ENCODE measurements at regions not wholly inside any gene's neighbourhood (a gene's known extent, or its start where the extent isn't known, plus 50 kb on each side); places are given as distances from the start of the nearest gene placed in this dataset.

DNA sequence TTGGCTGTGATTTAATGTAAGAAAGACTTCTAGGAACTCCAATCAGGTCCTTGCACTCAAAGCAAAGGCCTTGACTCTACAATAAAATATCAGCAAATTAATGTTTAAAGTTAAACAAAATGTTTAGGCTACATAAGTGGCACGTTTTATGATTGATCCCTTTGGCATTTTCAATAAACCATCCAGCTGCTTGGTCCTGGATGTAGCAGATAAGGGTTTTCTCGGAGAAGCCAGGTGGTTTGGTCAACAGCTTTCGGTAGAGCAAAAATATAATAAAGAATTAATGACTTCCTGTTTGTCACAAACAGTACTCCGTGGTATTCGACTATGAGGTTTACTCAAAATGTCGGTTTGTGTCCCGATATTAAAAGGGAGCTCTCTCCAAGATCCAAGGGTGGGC is 95.8 kb downstream of the GEMIN8 start:
- TF ChIP-seq MYC (IDR thresholded peaks at IDR 0.05; ENCODE audit: low read depth, low read length), result no peak
- no peak for TF ChIP-seq POLR2A (IDR thresholded peaks at IDR 0.05; ENCODE audit: extremely low read depth, insufficient read length)
- TF ChIP-seq, protein P1, sequence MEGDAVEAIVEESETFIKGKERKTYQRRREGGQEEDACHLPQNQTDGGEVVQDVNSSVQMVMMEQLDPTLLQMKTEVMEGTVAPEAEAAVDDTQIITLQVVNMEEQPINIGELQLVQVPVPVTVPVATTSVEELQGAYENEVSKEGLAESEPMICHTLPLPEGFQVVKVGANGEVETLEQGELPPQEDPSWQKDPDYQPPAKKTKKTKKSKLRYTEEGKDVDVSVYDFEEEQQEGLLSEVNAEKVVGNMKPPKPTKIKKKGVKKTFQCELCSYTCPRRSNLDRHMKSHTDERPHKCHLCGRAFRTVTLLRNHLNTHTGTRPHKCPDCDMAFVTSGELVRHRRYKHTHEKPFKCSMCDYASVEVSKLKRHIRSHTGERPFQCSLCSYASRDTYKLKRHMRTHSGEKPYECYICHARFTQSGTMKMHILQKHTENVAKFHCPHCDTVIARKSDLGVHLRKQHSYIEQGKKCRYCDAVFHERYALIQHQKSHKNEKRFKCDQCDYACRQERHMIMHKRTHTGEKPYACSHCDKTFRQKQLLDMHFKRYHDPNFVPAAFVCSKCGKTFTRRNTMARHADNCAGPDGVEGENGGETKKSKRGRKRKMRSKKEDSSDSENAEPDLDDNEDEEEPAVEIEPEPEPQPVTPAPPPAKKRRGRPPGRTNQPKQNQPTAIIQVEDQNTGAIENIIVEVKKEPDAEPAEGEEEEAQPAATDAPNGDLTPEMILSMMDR (IDR thresholded peaks at IDR 0.05; ENCODE audit: low read depth, low read length), result no peak
- TF ChIP-seq, protein P2, sequence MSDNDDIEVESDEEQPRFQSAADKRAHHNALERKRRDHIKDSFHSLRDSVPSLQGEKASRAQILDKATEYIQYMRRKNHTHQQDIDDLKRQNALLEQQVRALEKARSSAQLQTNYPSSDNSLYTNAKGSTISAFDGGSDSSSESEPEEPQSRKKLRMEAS (IDR thresholded peaks at IDR 0.05; ENCODE audit: low read depth, low read length), result no peak
- no peak for DNase-seq (ENCODE audit: low read depth)
- no peak overlapping the region for H3K4me3 ChIP-seq (ENCODE audit: low read depth, low read length)

DNA sequence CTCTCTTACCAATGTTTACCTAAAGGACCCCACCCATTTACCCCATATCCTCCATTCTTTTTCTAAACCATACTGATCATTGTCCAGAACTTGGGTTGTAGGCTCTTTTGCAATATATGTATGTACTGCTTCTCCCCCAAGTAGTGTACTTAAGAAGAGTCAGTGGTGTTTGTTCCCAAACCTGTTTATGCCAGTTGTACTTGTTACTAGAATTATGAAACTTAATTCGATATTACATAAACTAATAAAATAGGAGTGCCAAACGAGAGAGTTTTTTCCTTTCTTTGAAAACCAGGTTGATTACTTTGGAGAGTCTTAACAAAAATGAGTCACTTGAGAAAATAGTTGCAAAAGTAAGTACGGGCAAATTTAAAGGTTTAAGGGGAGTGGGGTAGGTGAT is 96.3 kb downstream of the GEMIN8 start:
- TF ChIP-seq POLR2A (IDR thresholded peaks at IDR 0.05; ENCODE audit: extremely low read depth, insufficient read length), result no peak
- TF ChIP-seq, protein P1 (IDR thresholded peaks at IDR 0.05; ENCODE audit: low read depth, low read length), result no peak
- TF ChIP-seq MYC (IDR thresholded peaks at IDR 0.05; ENCODE audit: low read depth, low read length), result no peak
- TF ChIP-seq, protein P2 (IDR thresholded peaks at IDR 0.05; ENCODE audit: low read depth, low read length), result no peak
- H3K4me3 ChIP-seq (ENCODE audit: low read depth, low read length), result no peak overlapping the region
- DNase-seq (ENCODE audit: low read depth), result no peak

DNA sequence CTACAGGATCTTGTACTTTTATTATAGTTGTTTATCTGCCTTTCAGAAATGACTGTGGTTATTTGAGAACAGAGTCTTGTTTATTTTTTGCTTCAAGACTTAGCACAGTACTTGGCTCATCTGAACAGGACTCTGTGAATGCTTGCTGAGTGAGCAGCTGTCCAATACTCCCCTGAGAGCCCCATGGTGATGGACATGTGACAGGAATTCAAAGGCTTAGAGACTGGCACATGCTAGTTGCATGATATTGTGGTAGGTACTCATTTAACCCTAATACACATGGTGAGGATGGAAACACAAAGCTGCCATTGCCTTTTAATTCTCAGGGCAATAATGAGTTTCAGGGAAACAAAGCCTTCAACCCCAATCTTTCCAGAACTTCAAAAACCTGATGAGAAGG is 97.3 kb downstream of the GEMIN8 start:
- TF ChIP-seq, protein P2 (IDR thresholded peaks at IDR 0.05; ENCODE audit: low read depth, low read length), result no peak
- TF ChIP-seq, protein P1 (IDR thresholded peaks at IDR 0.05; ENCODE audit: low read depth, low read length), result no peak
- no peak for TF ChIP-seq POLR2A (IDR thresholded peaks at IDR 0.05; ENCODE audit: extremely low read depth, insufficient read length)
- no peak for TF ChIP-seq MYC (IDR thresholded peaks at IDR 0.05; ENCODE audit: low read depth, low read length)
- no peak for DNase-seq (ENCODE audit: low read depth)

DNA sequence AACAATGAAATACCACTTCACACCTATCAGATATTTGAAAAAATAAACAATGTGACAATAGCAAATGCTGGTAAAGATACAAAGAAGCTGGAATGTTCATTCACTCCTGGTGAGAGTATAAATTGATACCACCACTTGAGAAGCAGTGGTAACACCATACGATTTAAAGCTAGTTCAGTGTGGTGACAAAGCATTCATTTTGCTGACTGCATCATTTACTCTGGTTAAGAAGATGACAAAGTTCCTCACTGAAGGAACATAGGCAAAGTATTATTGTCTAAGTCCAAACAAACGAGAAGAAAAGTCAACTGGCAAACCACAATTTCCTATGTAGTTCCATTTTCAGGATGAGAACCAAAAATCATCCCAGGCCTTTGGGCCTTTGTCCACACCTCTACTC is 102.5 kb downstream of the GEMIN8 start:
- H3K4me3 ChIP-seq (ENCODE audit: low read depth, low read length), result no peak overlapping the region
- DNase-seq (ENCODE audit: low read depth), result no peak
- TF ChIP-seq, protein P1 (IDR thresholded peaks at IDR 0.05; ENCODE audit: low read depth, low read length), result no peak
- TF ChIP-seq MYC (IDR thresholded peaks at IDR 0.05; ENCODE audit: low read depth, low read length) (no peak), POLR2A (IDR thresholded peaks at IDR 0.05; ENCODE audit: extremely low read depth, insufficient read length) (no peak)
- TF ChIP-seq, protein P2 (IDR thresholded peaks at IDR 0.05; ENCODE audit: low read depth, low read length), result no peak

More for the DNA sequence above, 97.3 kb downstream of the GEMIN8 start:
- no peak overlapping the region for H3K4me3 ChIP-seq (ENCODE audit: low read depth, low read length)

DNA sequence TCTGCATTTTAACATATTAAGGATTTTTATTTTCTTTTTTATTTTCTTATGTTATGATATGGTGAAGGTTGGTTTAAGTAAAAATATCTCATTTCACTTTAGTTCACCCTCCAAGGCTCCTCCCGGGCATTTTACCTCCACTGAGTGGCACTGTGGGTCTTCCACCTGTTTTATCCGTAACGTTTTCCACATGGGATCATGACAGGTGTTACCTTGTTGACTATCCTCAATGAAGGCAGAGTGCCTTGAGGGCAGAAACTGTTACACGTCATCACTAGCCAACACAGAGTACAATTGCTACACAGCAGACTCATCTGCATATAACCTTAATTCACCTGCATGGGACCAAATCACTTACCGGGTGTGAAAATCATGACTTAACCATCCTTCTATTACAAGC is 105.8 kb downstream of the GEMIN8 start:
- TF ChIP-seq MYC (IDR thresholded peaks at IDR 0.05; ENCODE audit: low read depth, low read length), result no peak
- TF ChIP-seq, protein P1 (IDR thresholded peaks at IDR 0.05; ENCODE audit: low read depth, low read length), result no peak
- no peak for DNase-seq (ENCODE audit: low read depth)
- H3K4me3 ChIP-seq (ENCODE audit: low read depth, low read length), result no peak overlapping the region

DNA sequence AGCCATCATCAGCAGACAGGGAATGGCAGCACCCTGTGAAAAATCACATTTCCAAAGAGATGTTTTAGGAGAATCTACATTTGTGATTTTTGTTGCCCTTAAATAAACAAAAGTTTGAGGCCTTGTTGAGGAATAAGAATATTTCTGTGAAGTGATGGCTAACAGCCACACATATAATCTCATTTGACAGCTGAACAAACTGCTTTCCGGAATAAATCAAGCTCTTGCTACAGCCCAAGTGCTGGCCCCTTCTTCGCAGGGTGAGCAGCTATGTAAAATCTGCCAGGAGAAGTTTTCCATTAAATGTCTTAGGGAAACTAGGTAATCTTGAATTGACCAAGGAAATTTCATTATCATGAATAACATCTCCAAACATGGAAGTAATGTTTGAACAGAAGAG is 106.4 kb upstream of the GPM6B start:
- H3K4me3 ChIP-seq (ENCODE audit: low read depth, low read length), result no peak overlapping the region
- DNase-seq (ENCODE audit: low read depth), result no peak
- no peak for TF ChIP-seq POLR2A (IDR thresholded peaks at IDR 0.05; ENCODE audit: extremely low read depth, insufficient read length)
- no peak for TF ChIP-seq MYC (IDR thresholded peaks at IDR 0.05; ENCODE audit: low read depth, low read length)
- TF ChIP-seq, protein P2 (IDR thresholded peaks at IDR 0.05; ENCODE audit: low read depth, low read length), result no peak
- TF ChIP-seq, protein P1 (IDR thresholded peaks at IDR 0.05; ENCODE audit: low read depth, low read length), result no peak
